ENCODE measurements at regions not wholly inside any gene's neighbourhood (a gene's known extent, or its start where the extent isn't known, plus 50 kb on each side); places are given as distances from the start of the nearest gene placed in this dataset.
"Not testable (repeated sequence)": the region's sequence is repeated elsewhere in the genome, so short reads cannot be mapped to it uniquely, and the experiment has no call there.

- not testable (repeated sequence) for TF ChIP-seq CTCF, POLR2AphosphoS5, EP300 (IDR thresholded peaks at IDR 0.05)
Observed at GRCh38 chr5:124966741-124967140, 220.3 kb upstream of the ZNF608 start.

Measured in suprapubic skin (tissue), 4 donors.